Activated naive CD4-positive, alpha-beta T cell treated with anti-CD3 and anti-CD28 coated beads, Interleukin-2, amount 50 U/mL, for 24 hours (primary cell): ENCODE measurements at regions not wholly inside any gene's neighbourhood (a gene's known extent, or its start where the extent isn't known, plus 50 kb on each side); places are given as distances from the start of the nearest gene placed in this dataset.

ENCODE experiments used
- H3K27ac Mint-ChIP-seq: one replicate; pipeline ENCODE4 v1.8.0; 2021; ENCODE audit warnings: mild to moderate bottlenecking, mixed read lengths
- H3K27me3 Mint-ChIP-seq: one replicate; pipeline ENCODE4 v1.8.0; 2021; ENCODE audit warnings: mixed read lengths
- H3K36me3 Mint-ChIP-seq: one replicate; pipeline ENCODE4 v1.8.0; 2021; ENCODE audit warnings: mixed read lengths
- H3K4me1 Mint-ChIP-seq: one replicate; pipeline ENCODE4 v1.8.0; 2021; ENCODE audit warnings: mixed read lengths
- H3K4me3 Mint-ChIP-seq: one replicate; pipeline ENCODE4 v1.8.0; 2021; ENCODE audit warnings: mild to moderate bottlenecking, mixed read lengths
- H3K9me3 Mint-ChIP-seq: one replicate; pipeline ENCODE4 v1.8.0; 2021; ENCODE audit warnings: mixed read lengths

GRCh38 chr13:99911965-99912566, 59.5 kb downstream of the ZIC5 start:
- H3K9me3 Mint-ChIP-seq, result no peaks in the 10 kb centered on the region
- peaks cover 1% of the 10 kb centered on the region for H3K36me3 Mint-ChIP-seq
- no peak overlapping the region for H3K27ac Mint-ChIP-seq
- peaks cover 4% of the 10 kb centered on the region for H3K27me3 Mint-ChIP-seq
- peaks cover 14% of the 10 kb centered on the region for H3K4me1 Mint-ChIP-seq
- H3K4me3 Mint-ChIP-seq, result no peak overlapping the region

- H3K4me3 Mint-ChIP-seq, result no peak overlapping the region
- H3K4me1 Mint-ChIP-seq, result peaks cover 11% of the 10 kb centered on the region
- peaks cover 1% of the 10 kb centered on the region for H3K36me3 Mint-ChIP-seq
- no peak overlapping the region for H3K27ac Mint-ChIP-seq
- peaks cover 4% of the 10 kb centered on the region for H3K27me3 Mint-ChIP-seq
- H3K9me3 Mint-ChIP-seq, result no peaks in the 10 kb centered on the region
Observed at GRCh38 chr13:99911069-99911964, 60.2 kb downstream of the ZIC5 start.

DNA sequence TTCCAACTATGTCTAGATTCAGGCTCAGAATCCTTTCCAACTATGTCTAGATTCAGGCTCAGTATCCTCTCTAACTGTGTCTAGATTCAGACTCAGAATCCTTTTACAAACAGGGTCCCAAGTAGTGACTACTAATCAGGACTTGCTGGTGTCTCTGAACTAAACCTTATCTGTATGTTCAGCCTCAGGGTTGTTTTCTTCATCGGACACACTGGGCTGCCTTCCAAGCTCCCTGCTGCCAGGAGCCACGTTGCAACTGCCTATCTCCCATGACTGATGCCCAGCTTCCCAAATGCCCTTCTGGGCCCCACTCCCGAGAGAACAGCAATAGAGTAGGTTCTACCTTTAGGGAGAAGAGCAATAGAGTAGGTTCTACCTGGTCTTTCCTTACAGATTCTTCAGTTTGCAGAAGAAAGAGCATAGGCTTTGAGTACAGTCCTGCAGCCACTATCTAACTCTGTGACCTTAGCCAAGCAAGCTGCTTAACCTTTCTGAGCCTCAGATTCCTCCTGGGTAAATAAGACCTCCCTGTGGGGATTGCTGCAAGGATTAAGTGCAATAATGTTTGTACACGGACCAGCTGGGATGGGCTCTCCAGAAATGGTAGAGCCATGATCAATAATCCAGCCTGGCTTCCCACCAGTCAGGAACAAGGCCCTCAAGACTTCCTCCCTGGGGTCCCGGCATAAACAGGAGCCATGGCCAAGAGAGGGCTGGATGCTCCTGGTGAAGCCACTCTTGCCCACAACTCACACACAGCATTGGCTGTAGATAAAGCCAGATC, 61.5 kb downstream of the ZIC5 start:
- Mint-ChIP-seq H3K9me3 (no peaks in the 10 kb centered on the region), H3K27ac (no peak overlapping the region), H3K27me3 (peaks cover 5% of the 10 kb centered on the region), H3K4me1 (peaks cover 8% of the 10 kb centered on the region), H3K4me3 (no peak overlapping the region), H3K36me3 (peaks cover 1% of the 10 kb centered on the region)

GRCh38 chr13:99909097-99909835, 62.3 kb downstream of the ZIC5 start:
- H3K27ac Mint-ChIP-seq, result no peak overlapping the region
- no peak overlapping the region for H3K4me3 Mint-ChIP-seq
- H3K27me3 Mint-ChIP-seq, result peaks cover 5% of the 10 kb centered on the region
- peaks cover 1% of the 10 kb centered on the region for H3K36me3 Mint-ChIP-seq
- H3K4me1 Mint-ChIP-seq, result peaks cover 8% of the 10 kb centered on the region
- no peaks in the 10 kb centered on the region for H3K9me3 Mint-ChIP-seq

GRCh38 chr13:99908140-99908803, 63.3 kb downstream of the ZIC5 start:
- no peaks in the 10 kb centered on the region for H3K9me3 Mint-ChIP-seq
- peaks cover 1% of the 10 kb centered on the region for H3K36me3 Mint-ChIP-seq
- no peak overlapping the region for H3K4me3 Mint-ChIP-seq
- peaks cover 4% of the 10 kb centered on the region for H3K27me3 Mint-ChIP-seq
- peaks cover 8% of the 10 kb centered on the region for H3K4me1 Mint-ChIP-seq
- H3K27ac Mint-ChIP-seq, result no peak overlapping the region

DNA sequence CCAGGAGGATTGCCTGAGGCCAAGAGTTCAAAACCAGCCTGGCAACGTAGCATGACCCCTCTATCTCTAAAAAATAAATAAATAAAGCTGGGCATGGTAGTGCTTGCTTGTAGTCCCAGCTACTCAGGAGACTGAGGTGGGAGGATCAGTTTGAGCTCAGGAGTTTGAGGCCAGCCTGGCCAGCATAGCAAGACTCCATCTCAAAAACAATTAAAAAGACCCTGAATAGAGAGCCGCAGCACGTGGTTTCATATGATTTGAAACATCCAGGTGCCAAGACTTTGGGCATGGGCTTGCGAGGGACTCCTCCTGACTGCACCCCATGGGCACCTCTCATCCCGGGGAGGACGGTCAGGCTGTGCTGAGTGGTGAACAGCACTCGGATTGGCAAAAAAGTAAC, 63.9 kb downstream of the ZIC5 start:
- Mint-ChIP-seq H3K27me3 (peaks cover 6% of the 10 kb centered on the region), H3K36me3 (peaks cover 1% of the 10 kb centered on the region), H3K27ac (no peak overlapping the region), H3K4me3 (no peak overlapping the region), H3K9me3 (no peaks in the 10 kb centered on the region), H3K4me1 (peaks cover 8% of the 10 kb centered on the region)

GRCh38 chr13:99907038-99907437, 64.5 kb downstream of the ZIC5 start:
- no peaks in the 10 kb centered on the region for H3K9me3 Mint-ChIP-seq
- H3K27me3 Mint-ChIP-seq, result peaks cover 7% of the 10 kb centered on the region
- H3K4me3 Mint-ChIP-seq, result no peak overlapping the region
- H3K27ac Mint-ChIP-seq, result no peak overlapping the region
- peaks cover 1% of the 10 kb centered on the region for H3K36me3 Mint-ChIP-seq
- peaks cover 4% of the 10 kb centered on the region for H3K4me1 Mint-ChIP-seq

DNA sequence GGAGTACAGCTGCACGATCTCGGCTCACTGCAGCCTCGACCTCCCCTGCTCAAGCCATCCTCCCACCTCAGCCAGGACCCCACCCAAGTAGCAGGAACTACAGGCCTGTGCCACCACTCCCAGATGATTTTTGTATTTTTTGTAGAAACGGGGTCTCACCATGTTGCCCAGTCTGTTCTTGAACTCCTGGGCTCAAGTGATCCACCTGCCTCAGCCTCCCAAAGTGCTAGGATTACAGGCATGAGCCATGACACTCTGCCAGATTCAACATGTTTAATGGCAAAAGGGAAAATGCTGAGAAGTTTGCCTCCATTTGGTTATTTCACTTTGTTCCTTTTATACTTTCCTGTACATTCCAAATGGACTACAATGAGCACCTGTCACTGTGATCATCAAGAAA, 65.8 kb downstream of the ZIC5 start:
- H3K27ac Mint-ChIP-seq, result no peak overlapping the region
- H3K4me3 Mint-ChIP-seq, result no peak overlapping the region
- no peaks in the 10 kb centered on the region for H3K36me3 Mint-ChIP-seq
- no peaks in the 10 kb centered on the region for H3K9me3 Mint-ChIP-seq
- peaks cover 11% of the 10 kb centered on the region for H3K27me3 Mint-ChIP-seq
- H3K4me1 Mint-ChIP-seq, result no peaks in the 10 kb centered on the region

- H3K36me3 Mint-ChIP-seq, result no peaks in the 10 kb centered on the region
- H3K9me3 Mint-ChIP-seq, result no peaks in the 10 kb centered on the region
- H3K4me3 Mint-ChIP-seq, result no peak overlapping the region
- H3K27me3 Mint-ChIP-seq, result peaks cover 16% of the 10 kb centered on the region
- no peak overlapping the region for H3K27ac Mint-ChIP-seq
- no peaks in the 10 kb centered on the region for H3K4me1 Mint-ChIP-seq
Observed at GRCh38 chr13:99905224-99905623, 66.3 kb downstream of the ZIC5 start.

DNA sequence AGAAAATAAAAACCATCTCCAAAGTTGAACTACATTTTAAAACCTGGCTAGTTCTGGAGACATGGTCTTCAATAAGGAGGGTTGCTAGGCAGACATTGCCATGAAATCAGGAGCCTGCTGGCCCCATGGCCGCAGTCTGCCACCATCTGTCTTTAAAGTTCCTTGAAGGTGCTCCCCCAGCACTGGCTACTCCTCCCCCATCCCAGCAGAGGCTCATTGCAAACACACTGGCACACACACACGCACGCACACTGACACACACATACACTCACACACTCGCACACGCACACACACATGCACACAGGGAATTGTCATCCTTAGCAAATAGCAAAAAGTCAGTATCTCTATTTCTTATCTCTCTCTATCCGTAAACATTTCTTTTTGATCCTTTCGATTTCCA, 68.4 kb downstream of the ZIC5 start:
- no peaks in the 10 kb centered on the region for H3K4me1 Mint-ChIP-seq
- H3K4me3 Mint-ChIP-seq, result no peak overlapping the region
- H3K27ac Mint-ChIP-seq, result no peak overlapping the region
- H3K36me3 Mint-ChIP-seq, result no peaks in the 10 kb centered on the region
- peaks cover 29% of the 10 kb centered on the region for H3K27me3 Mint-ChIP-seq
- no peaks in the 10 kb centered on the region for H3K9me3 Mint-ChIP-seq

- Mint-ChIP-seq H3K27me3 (peaks cover 32% of the 10 kb centered on the region), H3K27ac (no peak overlapping the region), H3K4me1 (no peaks in the 10 kb centered on the region), H3K9me3 (no peaks in the 10 kb centered on the region), H3K4me3 (no peak overlapping the region), H3K36me3 (no peaks in the 10 kb centered on the region)
Observed at GRCh38 chr13:99902657-99903056, 68.9 kb downstream of the ZIC5 start.

DNA sequence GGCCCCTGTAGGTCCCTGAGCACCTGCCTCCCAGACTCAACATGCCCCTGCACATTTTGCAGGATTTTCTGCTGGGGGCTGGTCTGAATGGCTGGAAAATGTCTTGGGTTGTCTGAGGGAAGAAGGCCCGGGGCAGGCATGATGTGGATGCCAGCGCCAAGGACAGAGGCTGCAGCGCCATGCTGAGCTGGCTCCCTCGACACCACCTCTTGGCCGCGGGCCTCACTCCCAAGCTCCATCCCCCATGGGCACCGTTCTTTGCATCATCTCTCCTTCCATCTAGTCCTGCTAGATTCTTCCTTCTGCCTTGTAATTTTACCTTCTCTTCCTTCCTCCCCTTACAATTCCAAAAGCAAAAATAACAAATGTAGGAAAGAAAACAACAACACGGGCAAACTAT, 70.6 kb downstream of the ZIC5 start:
- H3K27ac Mint-ChIP-seq, result no peak overlapping the region
- no peaks in the 10 kb centered on the region for H3K36me3 Mint-ChIP-seq
- peaks cover 41% of the 10 kb centered on the region for H3K27me3 Mint-ChIP-seq
- no peak overlapping the region for H3K4me3 Mint-ChIP-seq
- H3K4me1 Mint-ChIP-seq, result no peaks in the 10 kb centered on the region
- H3K9me3 Mint-ChIP-seq, result no peaks in the 10 kb centered on the region

DNA sequence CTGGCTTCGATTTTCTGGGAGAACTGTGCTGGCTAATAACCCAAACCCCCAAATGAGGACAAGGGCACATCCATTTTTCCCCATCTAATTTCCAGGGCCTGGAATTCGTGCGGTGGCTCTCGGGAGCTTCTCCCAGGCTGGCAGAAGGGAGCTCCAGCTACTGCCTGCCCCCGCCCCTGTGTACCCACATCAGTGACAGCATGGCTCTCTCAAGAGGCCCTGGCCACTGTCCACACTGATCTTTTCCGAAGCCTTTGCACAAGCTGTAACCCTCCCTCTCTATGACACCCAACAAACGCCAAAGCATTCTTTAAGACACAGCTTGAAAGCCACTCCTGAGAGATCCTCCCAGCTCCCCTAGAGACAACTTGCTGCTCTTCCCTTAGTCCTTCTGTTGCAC, 73.1 kb downstream of the ZIC5 start:
- H3K36me3 Mint-ChIP-seq, result no peaks in the 10 kb centered on the region
- no peak overlapping the region for H3K4me3 Mint-ChIP-seq
- peaks cover 46% of the 10 kb centered on the region for H3K27me3 Mint-ChIP-seq
- no peak overlapping the region for H3K27ac Mint-ChIP-seq
- H3K9me3 Mint-ChIP-seq, result no peaks in the 10 kb centered on the region
- H3K4me1 Mint-ChIP-seq, result peaks cover 5% of the 10 kb centered on the region

- H3K4me3 Mint-ChIP-seq, result no peak overlapping the region
- peaks cover 5% of the 10 kb centered on the region for H3K4me1 Mint-ChIP-seq
- peaks cover 43% of the 10 kb centered on the region for H3K27me3 Mint-ChIP-seq
- H3K27ac Mint-ChIP-seq, result no peak overlapping the region
- no peaks in the 10 kb centered on the region for H3K9me3 Mint-ChIP-seq
- H3K36me3 Mint-ChIP-seq, result no peaks in the 10 kb centered on the region
Observed at GRCh38 chr13:99897076-99897440, 74.5 kb downstream of the ZIC5 start.
